DOHH2 (cell line): ENCODE measurements at regions not wholly inside any gene's neighbourhood (a gene's known extent, or its start where the extent isn't known, plus 50 kb on each side); places are given as distances from the start of the nearest gene placed in this dataset.

ENCODE experiments used
- H3F3A ChIP-seq: fragments of 200-600 bp; sonication (generic), shearing (Covaris generic); 2 replicates; pipeline ENCODE4 v1.6.0; 2016; ENCODE audit warnings: antibody characterized with exemption, mild to moderate bottlenecking; ENCODE audit not compliant: control insufficient read depth, insufficient read depth
- H3K27ac ChIP-seq: fragments of 200-600 bp; sonication (generic); 2 replicates; pipeline ENCODE4 v1.5.1; 2014; ENCODE audit warnings: low read depth, mild to moderate bottlenecking, low read length, moderate library complexity
- H3K27me3 ChIP-seq: fragments of 200-600 bp; sonication (generic); 2 replicates; pipeline ENCODE4 v1.6.1; 2014; ENCODE audit warnings: mild to moderate bottlenecking, low read length, mixed read lengths; ENCODE audit not compliant: control insufficient read depth
- H3K36me3 ChIP-seq: fragments of 200-600 bp; sonication (generic); 2 replicates; pipeline ENCODE4 v1.6.1; 2014; ENCODE audit warnings: mild to moderate bottlenecking, low read length, moderate library complexity, mixed read lengths; ENCODE audit not compliant: control insufficient read depth
- H3K4me1 ChIP-seq: fragments of 200-600 bp; sonication (generic); 2 replicates; pipeline ENCODE4 v1.6.1; 2014; ENCODE audit warnings: mild to moderate bottlenecking, low read length, mixed read lengths; ENCODE audit not compliant: control insufficient read depth
- H3K4me2 ChIP-seq: fragments of 200-600 bp; sonication (generic); 2 replicates; pipeline ENCODE4 v1.6.0; 2014; ENCODE audit warnings: mild to moderate bottlenecking, low read length, moderate library complexity
- H3K4me3 ChIP-seq: fragments of 200-600 bp; sonication (generic); 2 replicates; pipeline ENCODE4 v1.5.1; 2014; ENCODE audit warnings: mild to moderate bottlenecking, low read length, mixed read lengths
- H3K79me2 ChIP-seq: fragments of 200-600 bp; sonication (generic); 2 replicates; pipeline ENCODE4 v1.6.1; 2014; ENCODE audit warnings: mild to moderate bottlenecking, low read length, mixed read lengths; ENCODE audit not compliant: control insufficient read depth
- H3K9me2 ChIP-seq: fragments of 200-600 bp; sonication (generic); replicated peaks from 2 replicates; pipeline ENCODE4 v1.6.1; 2014; ENCODE audit warnings: mild to moderate bottlenecking, low read length, mixed read lengths; ENCODE audit not compliant: control insufficient read depth
- H3K9me3 ChIP-seq: fragments of 200-600 bp; sonication (generic); 2 replicates; pipeline ENCODE4 v1.6.1; 2014; ENCODE audit warnings: antibody characterized with exemption, low read length, mixed read lengths; ENCODE audit not compliant: control insufficient read depth, insufficient read depth
- H4K20me1 ChIP-seq: fragments of 200-600 bp; sonication (generic); 2 replicates; pipeline ENCODE4 v1.6.0; 2014; ENCODE audit warnings: low read depth, mild to moderate bottlenecking, antibody characterized with exemption, low read length, moderate library complexity; ENCODE audit not compliant: control insufficient read depth, insufficient read depth
- CTCF ChIP-seq: fragments of 200-600 bp; sonication (generic); IDR thresholded peaks from one replicate; pipeline ENCODE4 v1.5.1; 2014; ENCODE audit warnings: antibody characterized with exemption, mild to moderate bottlenecking, low read depth, low read length; ENCODE audit not compliant: poor library complexity, severe bottlenecking
- EZH2phosphoT487 ChIP-seq: fragments of 200-600 bp; sonication (generic); IDR thresholded peaks from 2 replicates; pipeline ENCODE4 v1.6.1; 2017; ENCODE audit warnings: borderline replicate concordance, mild to moderate bottlenecking, antibody characterized with exemption, low read length, moderate library complexity, mixed read lengths

GRCh38 chr15:62510791-62511190, 345.7 kb upstream of the C2CD4B start:
- no peak overlapping the region for H3K4me2 ChIP-seq
- no peaks in the 10 kb centered on the region for H3K4me1 ChIP-seq
- no peaks in the 10 kb centered on the region for H3K36me3 ChIP-seq
- no peaks in the 10 kb centered on the region for H3F3A ChIP-seq
- no peaks in the 10 kb centered on the region for H3K79me2 ChIP-seq
- H3K4me3 ChIP-seq = no peak overlapping the region
- H3K27ac ChIP-seq = no peak overlapping the region
- H3K27me3 ChIP-seq = no peaks in the 10 kb centered on the region
- no peaks in the 10 kb centered on the region for H3K9me2 ChIP-seq
- H3K9me3 ChIP-seq = no peaks in the 10 kb centered on the region
- no peak for TF ChIP-seq CTCF
- TF ChIP-seq EZH2phosphoT487 = no peak
- H4K20me1 ChIP-seq = no peaks in the 10 kb centered on the region

GRCh38 chr15:62512904-62513303, 347.8 kb upstream of the C2CD4B start:
- Histone ChIP-seq H3K27ac (no peak overlapping the region), H3K4me2 (no peak overlapping the region), H3K79me2 (no peaks in the 10 kb centered on the region), H3F3A (no peaks in the 10 kb centered on the region), H4K20me1 (no peaks in the 10 kb centered on the region), H3K4me3 (no peak overlapping the region), H3K36me3 (no peaks in the 10 kb centered on the region), H3K9me2 (no peaks in the 10 kb centered on the region), H3K4me1 (no peaks in the 10 kb centered on the region), H3K9me3 (no peaks in the 10 kb centered on the region), H3K27me3 (no peaks in the 10 kb centered on the region)
- TF ChIP-seq EZH2phosphoT487 (no peak), CTCF (no peak)

DNA sequence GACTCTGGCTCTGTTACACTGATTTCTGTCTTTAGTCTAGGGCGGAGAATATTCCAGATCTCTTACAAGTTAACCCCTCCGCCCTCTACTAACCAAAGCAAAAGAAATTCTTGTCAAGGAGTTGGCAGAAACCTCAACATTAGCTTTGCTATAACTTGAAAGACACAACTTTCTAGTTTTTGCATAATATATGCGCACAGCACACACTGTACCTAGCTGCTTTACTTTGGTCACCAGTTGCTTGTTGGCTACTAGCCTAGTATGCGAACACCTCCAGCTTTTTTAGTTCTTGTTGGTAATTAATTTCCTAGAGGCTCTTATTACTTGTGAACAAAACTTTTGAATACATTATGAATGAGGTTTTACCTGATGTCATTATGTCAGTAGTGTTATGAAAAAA, 348.8 kb upstream of the C2CD4B start:
- TF ChIP-seq EZH2phosphoT487 (no peak), CTCF (no peak)
- Histone ChIP-seq H3K36me3 (no peaks in the 10 kb centered on the region), H3K4me2 (no peak overlapping the region), H3F3A (no peaks in the 10 kb centered on the region), H3K4me3 (no peak overlapping the region), H3K27ac (no peak overlapping the region), H3K9me3 (no peaks in the 10 kb centered on the region), H3K4me1 (no peaks in the 10 kb centered on the region), H3K9me2 (no peaks in the 10 kb centered on the region), H3K27me3 (no peaks in the 10 kb centered on the region), H3K79me2 (no peaks in the 10 kb centered on the region), H4K20me1 (no peaks in the 10 kb centered on the region)
